Neural crest cell (in vitro differentiated cells): ENCODE measurements at regions not wholly inside any gene's neighbourhood (a gene's known extent, or its start where the extent isn't known, plus 50 kb on each side); places are given as distances from the start of the nearest gene placed in this dataset.

ENCODE experiments used
- DNase-seq: peaks from one replicate; pipeline ENCODE4 v3.0.0; 2021; ENCODE audit warnings: low read depth, mixed read lengths, low spot score
- H3K27ac Mint-ChIP-seq: one replicate; pipeline ENCODE4 v1.8.0; 2021; ENCODE audit warnings: mild to moderate bottlenecking, mixed read lengths; ENCODE audit not compliant: unreplicated experiment
- H3K27me3 Mint-ChIP-seq: 2 replicates; pipeline ENCODE4 v1.8.0; 2021; ENCODE audit warnings: low read depth, mild to moderate bottlenecking, mixed read lengths
- H3K36me3 Mint-ChIP-seq: 2 replicates; pipeline ENCODE4 v1.8.0; 2021; ENCODE audit warnings: low read depth, mild to moderate bottlenecking, mixed read lengths
- H3K4me1 Mint-ChIP-seq: 2 replicates; pipeline ENCODE4 v1.8.0; 2021; ENCODE audit warnings: mixed read lengths
- H3K4me3 Mint-ChIP-seq: one replicate; pipeline ENCODE4 v1.8.0; 2021; ENCODE audit warnings: mild to moderate bottlenecking, mixed read lengths
- H3K9me3 Mint-ChIP-seq: 2 replicates; pipeline ENCODE4 v1.8.0; 2021; ENCODE audit warnings: mixed read lengths
- CTCF ChIP-seq: fragments of 200-600 bp; sonication (generic); conservative IDR thresholded peaks from 2 replicates; pipeline ENCODE4 v1.5.0; 2021; ENCODE audit warnings: antibody characterized with exemption, mild to moderate bottlenecking

- no peaks in the 10 kb centered on the region for H3K27me3 Mint-ChIP-seq
- H3K4me3 Mint-ChIP-seq, result no peak overlapping the region
- peaks cover 3% of the 10 kb centered on the region for H3K36me3 Mint-ChIP-seq
- DNase-seq, result no peak
- H3K4me1 Mint-ChIP-seq, result peaks cover 5% of the 10 kb centered on the region
- no peak overlapping the region for H3K27ac Mint-ChIP-seq
- no peak for TF ChIP-seq CTCF
- peaks cover 8% of the 10 kb centered on the region for H3K9me3 Mint-ChIP-seq
Measured at GRCh38 chr17:71257096-71257495, 863.7 kb upstream of the SOX9 start.

DNA sequence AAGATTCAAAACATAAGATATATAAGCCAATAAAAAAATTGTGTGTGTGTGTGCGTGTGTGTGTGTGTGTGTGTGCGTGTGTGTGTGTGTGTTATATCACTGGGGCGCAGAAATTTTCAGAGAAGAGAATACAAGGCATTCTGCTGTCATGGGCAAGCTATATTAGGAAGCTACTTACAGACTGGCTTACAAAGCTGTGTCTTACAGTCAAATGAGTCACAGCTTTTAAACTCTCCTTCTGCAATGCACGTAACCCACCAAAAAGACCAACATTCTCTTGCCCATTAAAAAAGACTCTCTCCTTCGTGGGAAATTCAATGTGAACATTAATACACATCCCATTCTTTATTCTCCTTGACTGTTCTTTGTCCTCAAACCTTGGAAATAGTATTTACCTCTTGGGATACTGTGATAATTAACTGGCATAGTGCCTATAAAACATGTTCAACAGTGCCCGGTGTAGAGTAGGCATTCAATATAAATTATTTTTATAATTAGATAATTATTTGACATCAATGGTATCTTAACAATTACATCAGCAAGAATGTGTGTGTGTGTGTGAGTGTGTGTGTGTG is 860.4 kb upstream of the SOX9 start:
- no peak overlapping the region for H3K27ac Mint-ChIP-seq
- H3K4me1 Mint-ChIP-seq, result peaks cover 5% of the 10 kb centered on the region
- H3K27me3 Mint-ChIP-seq, result no peaks in the 10 kb centered on the region
- no peak for TF ChIP-seq CTCF
- H3K4me3 Mint-ChIP-seq, result no peak overlapping the region
- H3K9me3 Mint-ChIP-seq, result peaks cover 6% of the 10 kb centered on the region
- peaks cover 5% of the 10 kb centered on the region for H3K36me3 Mint-ChIP-seq
- no peak for DNase-seq

DNA sequence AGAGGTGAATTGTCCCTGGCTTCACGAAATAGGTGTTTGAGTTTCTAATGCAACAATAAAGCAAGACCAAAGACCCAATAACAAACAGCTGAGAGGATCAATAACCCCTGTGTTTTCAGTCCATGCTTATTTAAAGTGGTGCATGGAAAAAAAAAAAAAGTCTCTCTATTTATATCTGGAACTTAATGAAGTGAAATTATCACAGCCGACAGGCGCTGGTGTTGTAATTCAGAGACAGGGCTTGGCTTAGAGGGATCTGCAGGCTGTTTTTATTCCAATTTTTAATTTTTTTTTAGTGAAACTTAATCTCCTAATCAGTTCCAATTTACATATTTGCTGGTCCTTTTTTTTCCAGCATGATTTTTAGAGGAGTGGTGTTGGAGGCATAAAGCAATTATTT is 858.2 kb upstream of the SOX9 start:
- peaks cover 15% of the 10 kb centered on the region for H3K9me3 Mint-ChIP-seq
- no peak overlapping the region for H3K4me3 Mint-ChIP-seq
- peaks cover 15% of the 10 kb centered on the region for H3K36me3 Mint-ChIP-seq
- H3K27ac Mint-ChIP-seq, result no peak overlapping the region
- peaks cover 5% of the 10 kb centered on the region for H3K4me1 Mint-ChIP-seq
- TF ChIP-seq CTCF, result no peak
- no peak for DNase-seq
- H3K27me3 Mint-ChIP-seq, result no peaks in the 10 kb centered on the region

DNA sequence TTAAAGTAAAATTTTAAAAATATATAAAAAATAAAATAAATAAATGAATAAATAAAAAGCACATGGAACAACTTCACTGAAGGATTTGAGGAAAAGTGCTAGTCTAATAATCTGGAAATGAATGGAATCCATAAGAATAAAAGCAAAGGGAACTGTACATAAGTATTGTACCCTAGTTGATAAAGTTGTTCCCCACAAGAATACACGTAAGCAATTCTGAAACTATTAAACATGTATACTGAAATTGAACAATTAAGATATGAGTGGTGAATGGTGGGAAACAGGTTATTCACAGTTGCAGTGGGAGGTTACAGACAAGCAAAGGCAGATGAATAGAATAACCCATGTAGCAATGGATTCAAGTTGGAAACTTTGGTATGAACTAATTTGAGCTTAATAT is 853.2 kb upstream of the SOX9 start:
- H3K36me3 Mint-ChIP-seq, result peaks cover 13% of the 10 kb centered on the region
- no peak for DNase-seq
- TF ChIP-seq CTCF, result no peak
- H3K4me1 Mint-ChIP-seq, result no peaks in the 10 kb centered on the region
- H3K9me3 Mint-ChIP-seq, result peaks cover 13% of the 10 kb centered on the region
- no peak overlapping the region for H3K4me3 Mint-ChIP-seq
- no peak overlapping the region for H3K27ac Mint-ChIP-seq
- no peaks in the 10 kb centered on the region for H3K27me3 Mint-ChIP-seq

GRCh38 chr17:71269201-71269600 is 851.6 kb upstream of the SOX9 start:
- no peak for TF ChIP-seq CTCF
- peaks cover 13% of the 10 kb centered on the region for H3K36me3 Mint-ChIP-seq
- no peak overlapping the region for H3K27ac Mint-ChIP-seq
- H3K4me3 Mint-ChIP-seq, result no peak overlapping the region
- no peaks in the 10 kb centered on the region for H3K27me3 Mint-ChIP-seq
- no peaks in the 10 kb centered on the region for H3K4me1 Mint-ChIP-seq
- peaks cover 13% of the 10 kb centered on the region for H3K9me3 Mint-ChIP-seq
- no peak for DNase-seq

DNA sequence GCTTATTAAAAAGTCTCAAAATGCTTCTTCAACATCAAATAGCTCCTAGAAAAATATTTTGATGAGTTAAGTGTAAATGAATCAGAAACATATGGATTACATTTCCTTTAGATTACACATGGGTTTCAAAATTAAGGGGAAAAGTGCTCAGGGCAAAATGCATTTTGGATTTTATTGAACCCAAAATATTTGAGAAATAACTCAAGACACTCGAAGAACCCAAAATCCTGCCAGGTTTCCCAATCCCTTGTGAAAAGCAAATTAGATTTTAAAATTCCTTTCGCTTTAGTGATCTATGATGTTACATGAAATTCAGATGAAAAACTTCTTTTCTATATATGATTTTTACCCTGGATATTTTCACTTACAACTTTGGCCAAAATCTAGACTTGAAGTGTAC is 847.4 kb upstream of the SOX9 start:
- no peak overlapping the region for H3K4me3 Mint-ChIP-seq
- H3K9me3 Mint-ChIP-seq, result no peaks in the 10 kb centered on the region
- no peak for DNase-seq
- H3K36me3 Mint-ChIP-seq, result no peaks in the 10 kb centered on the region
- no peaks in the 10 kb centered on the region for H3K27me3 Mint-ChIP-seq
- H3K4me1 Mint-ChIP-seq, result no peaks in the 10 kb centered on the region
- H3K27ac Mint-ChIP-seq, result no peak overlapping the region
- no peak for TF ChIP-seq CTCF
